GM18868 (cell line): ENCODE measurements at regions not wholly inside any gene's neighbourhood (a gene's known extent, or its start where the extent isn't known, plus 50 kb on each side); places are given as distances from the start of the nearest gene placed in this dataset.
"Not testable (repeated sequence)": the region's sequence is repeated elsewhere in the genome, so short reads cannot be mapped to it uniquely, and the experiment has no call there.

ENCODE experiments used
- ATAC-seq: cut with Tn5 transposase; IDR thresholded peaks from one replicate; pipeline ENCODE4 v1.9.1; 2021; ENCODE audit warnings: mild to moderate bottlenecking, moderate library complexity; ENCODE audit not compliant: unreplicated experiment

DNA sequence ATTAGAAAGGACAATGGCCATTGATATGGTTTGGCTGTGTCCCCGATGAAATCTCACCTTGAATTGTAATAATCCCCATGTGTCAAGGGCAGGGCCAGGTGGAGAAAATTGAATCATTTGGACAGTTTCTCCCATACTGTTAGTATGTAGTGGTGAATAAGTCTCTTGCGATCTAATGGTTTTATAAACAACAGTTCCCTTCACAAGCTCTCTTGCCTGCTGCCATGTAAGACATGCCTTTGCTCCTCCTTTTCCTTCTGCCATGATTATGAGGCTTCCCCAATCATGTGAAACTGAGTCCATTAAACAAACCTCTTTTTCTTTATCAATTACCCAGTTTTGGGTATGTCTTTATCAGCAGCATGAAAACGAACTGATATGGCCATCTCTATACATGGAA lies 302.7 kb downstream of the SFMBT2 start:
- no peak for ATAC-seq

- ATAC-seq = no peak
These were observed 303.5 kb downstream of the SFMBT2 start for GRCh38 chr10:7107285-7107684.

DNA sequence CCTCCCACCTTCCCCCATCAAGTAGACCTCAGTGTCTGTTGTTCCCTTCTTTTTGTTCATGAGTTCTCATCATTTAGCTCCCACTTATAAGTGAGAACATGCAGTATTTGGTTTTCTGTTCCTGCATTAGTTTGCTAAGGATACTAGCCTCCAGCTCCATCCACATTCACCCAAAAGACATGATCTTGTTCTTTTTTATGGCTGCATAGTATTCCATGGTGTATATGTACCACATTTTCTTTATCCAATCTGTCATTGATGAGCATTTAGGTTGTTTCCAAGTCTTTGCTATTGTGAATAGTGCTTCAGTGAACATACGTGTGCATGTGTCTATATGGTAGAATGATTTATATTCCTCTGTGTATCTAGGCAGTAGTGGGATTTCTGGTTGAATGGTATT lies 306.5 kb downstream of the SFMBT2 start:
- not testable (repeated sequence) for ATAC-seq

DNA sequence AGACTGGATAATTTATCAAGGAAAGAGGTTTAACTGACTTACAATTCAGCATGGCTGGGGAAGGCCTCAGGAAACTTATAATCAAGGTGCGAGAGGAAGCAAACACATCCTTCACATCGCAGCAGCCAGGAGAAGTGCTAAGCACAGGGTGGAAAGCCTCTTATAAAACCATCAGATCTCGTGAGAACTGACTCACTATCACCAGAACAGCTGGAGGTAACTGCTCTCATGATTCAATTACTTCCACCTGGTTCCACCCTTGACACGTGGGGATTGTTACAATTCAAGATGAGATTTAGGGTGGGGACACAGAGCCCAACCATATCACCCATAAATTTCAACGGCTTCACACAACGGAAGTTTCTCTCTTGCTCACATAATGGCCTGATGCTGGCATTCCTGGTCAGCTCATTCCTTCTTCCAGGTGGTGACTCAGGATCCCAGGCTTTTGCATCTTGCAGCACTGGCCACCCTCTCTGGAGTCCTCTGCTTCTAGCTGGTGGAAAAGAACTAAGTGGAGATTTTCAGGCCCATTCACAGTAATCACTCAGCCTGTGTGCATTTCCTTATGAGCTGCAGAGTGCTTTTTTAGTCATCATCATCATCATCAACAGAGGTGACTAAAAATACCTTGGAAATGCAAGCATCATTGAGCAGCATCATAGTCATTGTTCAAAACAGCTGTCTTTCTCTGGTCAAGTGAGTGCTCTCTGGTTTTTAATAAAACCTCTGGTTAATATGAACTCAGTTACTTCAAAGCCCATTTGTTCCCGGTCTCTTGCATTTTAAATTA lies 308.1 kb downstream of the SFMBT2 start:
- no peak for ATAC-seq

DNA sequence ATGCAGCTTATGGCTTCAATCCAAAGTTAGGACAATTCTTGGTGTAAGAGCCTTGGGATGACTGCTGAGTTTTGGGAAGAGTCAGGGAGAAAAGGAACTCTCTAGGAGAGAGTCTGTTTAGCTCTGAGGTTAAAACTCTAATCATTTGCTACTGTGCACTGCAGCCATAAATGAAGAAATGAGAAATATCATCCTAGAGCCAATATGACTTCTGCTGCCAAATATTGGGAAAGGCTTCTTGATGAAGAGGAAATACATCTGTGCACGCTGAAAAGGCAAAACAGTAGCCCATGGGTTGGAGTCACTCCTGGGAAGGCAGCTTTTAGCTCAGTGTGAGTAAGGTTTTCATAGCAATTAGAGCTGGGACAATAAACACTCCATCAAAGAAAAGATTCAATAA lies 308.8 kb downstream of the SFMBT2 start:
- no peak for ATAC-seq

GRCh38 chr10:7101451-7101850 lies 309.4 kb downstream of the SFMBT2 start:
- ATAC-seq = no peak

DNA sequence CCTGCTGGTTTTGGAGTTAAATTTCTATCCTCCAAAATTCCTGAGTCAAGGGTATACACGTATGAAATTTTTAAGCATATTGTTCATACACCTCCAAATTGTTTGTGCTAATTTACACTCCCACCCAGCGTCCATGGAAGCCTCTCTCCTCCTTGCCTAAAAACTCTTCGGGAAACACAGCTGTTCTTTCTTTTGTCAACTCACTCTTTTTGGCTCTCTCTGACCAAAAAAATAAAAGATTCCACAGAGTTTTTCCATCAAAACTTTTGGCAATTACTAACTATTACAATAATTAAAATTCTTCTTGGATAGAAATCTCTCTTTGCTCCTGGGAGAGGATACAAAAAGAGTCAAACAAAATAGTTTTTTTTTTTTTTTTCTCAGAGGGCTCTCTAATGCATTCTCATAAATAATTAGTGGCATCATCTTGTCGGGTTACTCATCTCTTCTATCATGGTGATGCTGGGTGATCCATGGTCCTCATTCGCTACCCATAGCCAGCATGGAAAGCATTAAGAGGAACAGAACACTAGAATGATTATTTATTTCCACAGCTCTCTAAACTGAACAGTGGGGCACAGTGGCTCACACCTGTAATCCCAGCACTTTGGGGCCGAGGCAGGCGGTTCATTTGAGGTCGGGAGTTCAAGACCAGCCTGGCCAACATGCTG lies 310.7 kb downstream of the SFMBT2 start:
- no peak for ATAC-seq

- no peak for ATAC-seq
These were observed 312.6 kb downstream of the SFMBT2 start for GRCh38 chr10:7098160-7098762.

GRCh38 chr10:7094781-7095180 lies 316.1 kb downstream of the SFMBT2 start:
- no peak for ATAC-seq

DNA sequence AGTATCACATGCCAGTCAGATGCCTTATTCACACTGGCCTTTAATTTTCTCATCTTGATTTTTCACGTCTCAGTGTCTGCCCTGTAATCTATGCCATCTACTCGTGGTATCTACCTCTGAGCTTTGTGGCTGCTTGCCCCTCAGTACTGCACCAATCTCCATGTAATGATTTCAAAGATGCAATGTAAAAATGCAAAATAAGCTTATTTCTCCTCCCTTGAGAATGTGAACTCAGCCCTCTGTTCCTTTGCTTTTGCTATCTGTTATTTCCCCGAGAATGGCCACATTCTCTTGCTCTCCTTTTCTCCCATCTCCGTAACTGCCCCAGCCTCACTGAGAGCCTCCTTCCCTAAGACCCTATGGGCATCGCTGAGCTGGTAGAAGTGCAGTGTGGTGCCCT lies 317.5 kb downstream of the SFMBT2 start:
- no peak for ATAC-seq

GRCh38 chr10:7092603-7093002 lies 318.2 kb downstream of the SFMBT2 start:
- no peak for ATAC-seq

GRCh38 chr10:7090529-7090928 lies 320.3 kb downstream of the SFMBT2 start:
- no peak for ATAC-seq

GRCh38 chr10:7085913-7086589 lies 324.8 kb downstream of the SFMBT2 start:
- ATAC-seq = no peak

DNA sequence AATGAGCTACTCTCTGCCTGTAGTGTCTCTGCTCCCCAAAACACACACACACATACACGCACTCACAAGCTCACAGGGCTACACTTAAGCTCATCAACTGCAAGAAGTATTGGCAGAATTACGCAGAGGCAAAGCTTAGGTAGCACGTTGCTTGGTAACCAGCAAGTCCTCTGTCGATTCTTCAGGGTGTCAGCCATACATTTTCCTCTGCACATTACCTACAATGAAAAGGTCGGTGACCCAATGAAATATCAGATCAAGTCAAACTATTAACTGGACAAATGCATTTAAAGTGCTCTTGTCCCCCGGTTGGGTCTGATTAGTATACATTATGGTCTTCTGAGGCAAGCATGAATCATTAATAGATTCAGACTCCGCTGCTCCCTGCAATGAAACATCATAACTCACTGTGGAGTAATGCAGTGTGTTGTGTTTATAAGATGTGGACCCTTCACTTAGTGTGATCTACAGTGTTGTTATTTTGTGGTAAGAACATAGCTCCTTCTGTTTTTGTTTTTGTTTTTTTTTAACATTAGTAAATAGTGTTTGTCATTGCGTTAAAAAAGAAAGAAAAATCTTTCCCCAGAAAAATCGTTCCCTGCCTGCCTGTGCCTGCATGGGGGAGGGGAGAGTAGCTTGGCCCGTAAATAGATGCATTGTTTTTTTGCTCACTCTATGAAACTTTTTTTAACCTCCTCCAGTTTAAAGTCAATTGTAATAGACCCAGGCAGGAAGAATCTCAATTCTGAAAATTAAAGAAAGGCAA lies 325.5 kb downstream of the SFMBT2 start:
- ATAC-seq = no peak

- no peak for ATAC-seq
These were observed 326.4 kb downstream of the SFMBT2 start for GRCh38 chr10:7084280-7085005.

- ATAC-seq = no peak
These were observed 327.9 kb downstream of the SFMBT2 start for GRCh38 chr10:7082967-7083366.

DNA sequence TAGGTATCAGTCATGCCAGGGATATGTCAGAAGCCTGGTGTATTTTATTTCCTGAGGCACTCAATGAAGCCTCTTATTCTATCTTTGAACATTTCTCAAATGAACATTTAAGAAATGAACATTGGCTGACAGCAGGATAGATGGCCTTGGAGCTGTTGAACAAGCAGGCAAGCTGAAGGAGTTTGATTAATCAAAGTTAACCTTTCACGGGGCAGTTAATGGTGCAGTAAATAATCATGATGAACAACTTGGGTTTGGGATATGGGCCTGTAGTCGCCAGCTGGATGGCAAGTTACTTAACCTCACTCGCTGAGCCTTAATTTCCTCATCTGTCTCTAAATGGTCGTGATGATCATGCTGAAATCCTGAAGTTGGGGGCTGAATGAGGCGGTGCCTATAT lies 333.0 kb downstream of the SFMBT2 start:
- ATAC-seq = no peak

GRCh38 chr10:7075851-7076250 lies 335.0 kb downstream of the SFMBT2 start:
- no peak for ATAC-seq

GRCh38 chr10:7075110-7075509 lies 335.7 kb downstream of the SFMBT2 start:
- ATAC-seq = no peak

DNA sequence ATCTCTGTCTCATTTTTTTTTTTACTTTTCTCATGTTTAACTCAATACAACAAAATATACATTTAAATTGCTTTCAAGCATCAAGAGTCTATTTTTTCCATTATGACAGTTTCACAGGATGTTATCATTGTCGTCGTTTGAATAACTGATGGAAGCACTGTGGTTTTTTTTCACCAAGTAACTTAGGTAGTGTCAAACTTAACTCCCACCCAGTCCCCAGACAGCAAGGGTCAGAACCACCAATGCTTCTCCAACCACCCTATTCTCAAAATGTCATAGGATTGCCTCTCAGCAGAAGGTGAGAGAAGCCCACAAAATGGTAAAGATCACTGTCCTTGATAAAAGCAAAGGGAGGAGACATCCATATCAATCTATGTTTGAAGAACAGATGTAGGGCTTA lies 339.4 kb downstream of the SFMBT2 start:
- ATAC-seq = no peak
